Transverse colon (tissue), 3 donors: ENCODE measurements at regions not wholly inside any gene's neighbourhood (a gene's known extent, or its start where the extent isn't known, plus 50 kb on each side); places are given as distances from the start of the nearest gene placed in this dataset.

Source experiments
- POLR2A ChIP-seq: fragments of 450-650 bp; IDR thresholded peaks from one replicate; pipeline ENCODE4 v1.6.1; 2016; ENCODE audit warnings: antibody characterized with exemption, mild to moderate bottlenecking, moderate library complexity
- TF ChIP-seq, protein P1 (sequence below), 5 experiments: fragments of 200-600 bp in 3 of 5; fragments of 450-650 bp in 2 of 5; sonication (generic) in 3 of 5; IDR thresholded peaks; 1 replicate in 2 of 5; 2 replicates in 3 of 5; pipeline ENCODE4 v1.5.1; 2016 to 2017; ENCODE audit warnings: antibody characterized with exemption in 5 of 5, inconsistent platforms in 3 of 5, mild to moderate bottlenecking in 2 of 5, moderate library complexity in 1 of 5

- TF ChIP-seq, protein P1, sequence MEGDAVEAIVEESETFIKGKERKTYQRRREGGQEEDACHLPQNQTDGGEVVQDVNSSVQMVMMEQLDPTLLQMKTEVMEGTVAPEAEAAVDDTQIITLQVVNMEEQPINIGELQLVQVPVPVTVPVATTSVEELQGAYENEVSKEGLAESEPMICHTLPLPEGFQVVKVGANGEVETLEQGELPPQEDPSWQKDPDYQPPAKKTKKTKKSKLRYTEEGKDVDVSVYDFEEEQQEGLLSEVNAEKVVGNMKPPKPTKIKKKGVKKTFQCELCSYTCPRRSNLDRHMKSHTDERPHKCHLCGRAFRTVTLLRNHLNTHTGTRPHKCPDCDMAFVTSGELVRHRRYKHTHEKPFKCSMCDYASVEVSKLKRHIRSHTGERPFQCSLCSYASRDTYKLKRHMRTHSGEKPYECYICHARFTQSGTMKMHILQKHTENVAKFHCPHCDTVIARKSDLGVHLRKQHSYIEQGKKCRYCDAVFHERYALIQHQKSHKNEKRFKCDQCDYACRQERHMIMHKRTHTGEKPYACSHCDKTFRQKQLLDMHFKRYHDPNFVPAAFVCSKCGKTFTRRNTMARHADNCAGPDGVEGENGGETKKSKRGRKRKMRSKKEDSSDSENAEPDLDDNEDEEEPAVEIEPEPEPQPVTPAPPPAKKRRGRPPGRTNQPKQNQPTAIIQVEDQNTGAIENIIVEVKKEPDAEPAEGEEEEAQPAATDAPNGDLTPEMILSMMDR (IDR thresholded peaks at IDR 0.05) = no peak
- no peak for TF ChIP-seq POLR2A
Measured at GRCh38 chr5:149432376-149432775, 53.3 kb upstream of the IL17B start.
